GM12878 (cell line): ENCODE measurements at regions not wholly inside any gene's neighbourhood (a gene's known extent, or its start where the extent isn't known, plus 50 kb on each side); places are given as distances from the start of the nearest gene placed in this dataset.

Experiments used
- ATAC-seq: fragments of 200-7000 bp; cut with Tn5 transposase; 3 replicates; pipeline ENCODE4 v1.9.1; 2020; ENCODE audit warnings: mild to moderate bottlenecking, moderate library complexity
- BruUV-seq: library from RNA; stranded (reverse); fragments of 400-500 nt; replicated peaks from 2 replicates; lab custom pipeline; 2021; lab: Mats Ljungman, UMichigan
- CTCF ChIA-PET: fragments of 300-600 bp; sonication (Branson Sonifier 250); formaldehyde crosslinking; extraction: SDS; loops from one replicate; lab custom pipeline; 2021; ENCODE audit warnings: inconsistent platforms; lab: Yijun Ruan, JAX
- POLR2A ChIA-PET: fragments of 350-600 bp; formaldehyde crosslinking; extraction: SDS; loops from one replicate; lab custom pipeline; 2021; ENCODE audit warnings: inconsistent platforms; lab: Charles Lee
- RAD21 ChIA-PET: fragments of 300-600 bp; sonication (Branson Sonifier 250); formaldehyde crosslinking; loops from one replicate; lab custom pipeline; 2023; ENCODE audit warnings: antibody characterized with exemption; ENCODE audit not compliant: unreplicated experiment; lab: Charles Lee
- SMC1A ChIA-PET: fragments of 300-600 bp; sonication (Branson Sonifier 250); formaldehyde crosslinking; loops from one replicate; lab custom pipeline; 2023; ENCODE audit not compliant: unreplicated experiment, uncharacterized antibody; lab: Charles Lee
- DNase-seq: peaks from one replicate; pipeline ENCODE4 v3.0.0-alpha.2; 2011; ENCODE audit warnings: low read depth, low spot score
- FAIRE-seq: peaks from 3 replicates; lab custom pipeline; 2011; peaks lifted over from hg19 to GRCh38; lab: Jason Lieb, UNC
- H2AFZ ChIP-seq: 2 replicates; pipeline ENCODE4 v1.6.0; 2011; ENCODE audit warnings: low read depth, low read length, control low read depth; ENCODE audit not compliant: control insufficient read depth
- H3K27ac ChIP-seq: 2 replicates; pipeline ENCODE4 v1.5.1; 2011; ENCODE audit warnings: control low read depth; ENCODE audit not compliant: control insufficient read depth, insufficient read depth
- H3K27me3 ChIP-seq, 2 experiments: replicated peaks in 1 of 2; 2 replicates each; pipeline versions ENCODE4 v1.6.0 to v1.6.1; 2011; ENCODE audit warnings: low read length in 1 of 2; ENCODE audit not compliant: control insufficient read depth in 2 of 2, insufficient read depth in 2 of 2
- H3K36me3 ChIP-seq, 2 experiments: 2 replicates each; pipeline ENCODE4 v1.5.1; 2011; ENCODE audit warnings: low read length in 1 of 2; ENCODE audit not compliant: control insufficient read depth in 2 of 2, insufficient read depth in 2 of 2
- H3K4me1 ChIP-seq: 2 replicates; pipeline ENCODE4 v1.6.1; 2011; ENCODE audit warnings: mild to moderate bottlenecking, low read length, moderate library complexity, mixed read lengths; ENCODE audit not compliant: control insufficient read depth, insufficient read depth
- H3K4me2 ChIP-seq: 2 replicates; pipeline ENCODE4 v1.6.0; 2011; ENCODE audit warnings: control low read depth; ENCODE audit not compliant: control insufficient read depth, insufficient read depth
- H3K4me3 ChIP-seq: fragments of 200-600 bp; sonication (generic); 2 replicates; pipeline ENCODE4 v1.5.1; 2016
- H3K79me2 ChIP-seq: 2 replicates; pipeline ENCODE4 v1.6.0; 2011; ENCODE audit warnings: low read length; ENCODE audit not compliant: control insufficient read depth, insufficient read depth
- H3K9ac ChIP-seq: 2 replicates; pipeline ENCODE4 v1.8.0; 2011; ENCODE audit warnings: low read length, control low read depth, mixed read lengths; ENCODE audit not compliant: control insufficient read depth, insufficient read depth
- H3K9me3 ChIP-seq: replicated peaks from 3 replicates; pipeline ENCODE4 v1.5.1; 2011; ENCODE audit warnings: mild to moderate bottlenecking, low read length; ENCODE audit not compliant: control insufficient read depth, insufficient read depth
- H4K20me1 ChIP-seq: 2 replicates; pipeline ENCODE4 v1.6.0; 2011; ENCODE audit not compliant: control insufficient read depth, insufficient read depth
- CREB1 ChIP-seq: IDR thresholded peaks from 2 replicates; pipeline ENCODE4 v1.6.1; 2012; ENCODE audit warnings: low read depth, mild to moderate bottlenecking, inconsistent platforms
- ETV6 ChIP-seq, 2 experiments: fragments of 450-650 bp in 1 of 2; IDR thresholded peaks in 1 of 2; conservative IDR thresholded peaks in 1 of 2; 2 replicates each; pipeline ENCODE4 v1.6.1; 2014; ENCODE audit warnings: antibody characterized with exemption in 1 of 2, borderline replicate concordance in 1 of 2, low read depth in 1 of 2, mild to moderate bottlenecking in 1 of 2, moderate library complexity in 1 of 2
- EZH2 ChIP-seq: IDR thresholded peaks from 2 replicates; pipeline ENCODE4 v1.6.1; 2012; ENCODE audit warnings: low read depth, mild to moderate bottlenecking, control low read depth, inconsistent platforms, low read length, borderline replicate concordance; ENCODE audit not compliant: control insufficient read depth
- HCFC1 ChIP-seq: fragments of 150-350 bp; IDR thresholded peaks from 2 replicates; pipeline ENCODE4 v1.6.1; 2014; ENCODE audit warnings: low read length
- KDM1A ChIP-seq: fragments of 200-600 bp; sonication (generic); IDR thresholded peaks from 2 replicates; pipeline ENCODE4 v1.6.1; 2016; ENCODE audit warnings: borderline replicate concordance
- MYB ChIP-seq: fragments of 150-350 bp; IDR thresholded peaks from 2 replicates; pipeline ENCODE4 v1.6.1; 2014; ENCODE audit warnings: mild to moderate bottlenecking, low read depth, low read length, borderline replicate concordance
- PRDM15 ChIP-seq: fragments of 450-650 bp; formaldehyde crosslinking; IDR thresholded peaks from 2 replicates; pipeline ENCODE4 v1.4.0; 2020; ENCODE audit warnings: mild to moderate bottlenecking, moderate library complexity
- RB1 ChIP-seq: fragments of 450-650 bp; formaldehyde crosslinking; IDR thresholded peaks from 2 replicates; pipeline ENCODE4 v1.6.1; 2017; ENCODE audit warnings: mild to moderate bottlenecking, borderline replicate concordance
- RCOR1 ChIP-seq: conservative IDR thresholded peaks from 2 replicates; pipeline ENCODE4 v1.6.1; 2012; ENCODE audit warnings: low read depth, low read length, improper control_type of control experiment
- RUNX3 ChIP-seq: IDR thresholded peaks from 2 replicates; pipeline ENCODE4 v1.6.1; 2012; ENCODE audit warnings: low read length, inconsistent platforms
- TAF1 ChIP-seq: IDR thresholded peaks from 2 replicates; pipeline ENCODE4 v1.6.1; 2011; ENCODE audit warnings: mild to moderate bottlenecking, low read depth, low read length, borderline replicate concordance
- ZNF274 ChIP-seq: IDR thresholded peaks from one replicate; pipeline ENCODE4 v1.8.0; 2011; ENCODE audit not compliant: insufficient read length, insufficient read depth
- ZSCAN29 ChIP-seq: fragments of 450-650 bp; IDR thresholded peaks from 2 replicates; pipeline ENCODE4 v1.6.1; 2017; ENCODE audit warnings: mild to moderate bottlenecking, moderate library complexity
- WGBS: methylation state at CpG from one replicate; pipeline ENCODE4 v1.1.6; 2016; ENCODE audit warnings: low lambda C conversion rate; ENCODE audit not compliant: insufficient replicate concordance, insufficient coverage; ENCODE audit errors: missing lambda C conversion rate; 5-methylcytosine and 5-hydroxymethylcytosine counted together
- in situ Hi-C: fragments of 300-500 bp; cut with MboI; formaldehyde crosslinking; loops from 9 replicates; pipeline ENCODE4 v1.14.3; 2018; ENCODE audit warnings: mixed read lengths
- intact Hi-C: fragments of 100-400 bp; cut with micrococcal nuclease; formaldehyde crosslinking; loops from one replicate; pipeline ENCODE4 v1.14.2; 2022; ENCODE audit not compliant: unreplicated experiment
- TF ChIP-seq, protein P1 (sequence below): IDR thresholded peaks from 2 replicates; pipeline ENCODE4 v1.6.1; 2012; ENCODE audit warnings: low read depth, low read length, improper control_type of control experiment
- TF ChIP-seq, protein P2 (sequence below): fragments of 450-650 bp; IDR thresholded peaks from 2 replicates; pipeline ENCODE4 v1.6.1; 2017; ENCODE audit warnings: mild to moderate bottlenecking, low read depth, inconsistent platforms; ENCODE audit not compliant: poor library complexity, severe bottlenecking

GRCh38 chr3:40613306-40613705 is 88.5 kb downstream of the ZNF621 start (continued):
- TF ChIP-seq KDM1A = no peak
- TF ChIP-seq, protein P1, sequence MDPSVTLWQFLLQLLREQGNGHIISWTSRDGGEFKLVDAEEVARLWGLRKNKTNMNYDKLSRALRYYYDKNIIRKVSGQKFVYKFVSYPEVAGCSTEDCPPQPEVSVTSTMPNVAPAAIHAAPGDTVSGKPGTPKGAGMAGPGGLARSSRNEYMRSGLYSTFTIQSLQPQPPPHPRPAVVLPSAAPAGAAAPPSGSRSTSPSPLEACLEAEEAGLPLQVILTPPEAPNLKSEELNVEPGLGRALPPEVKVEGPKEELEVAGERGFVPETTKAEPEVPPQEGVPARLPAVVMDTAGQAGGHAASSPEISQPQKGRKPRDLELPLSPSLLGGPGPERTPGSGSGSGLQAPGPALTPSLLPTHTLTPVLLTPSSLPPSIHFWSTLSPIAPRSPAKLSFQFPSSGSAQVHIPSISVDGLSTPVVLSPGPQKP = no peak

- ATAC-seq (no peak), FAIRE-seq (no peak), DNase-seq (no peak)
- no peaks in the 10 kb centered on the region for H3K79me2 ChIP-seq
- no TSS peak for BruUV-seq
- no peak overlapping the region for H2AFZ ChIP-seq
- H3K9me3 ChIP-seq = no peaks in the 10 kb centered on the region
- RAD21 ChIA-PET = no interaction called here
- H3K27ac ChIP-seq = no peak overlapping the region
- POLR2A ChIA-PET = no interaction called here
- in situ Hi-C loops (no loop called here), intact Hi-C loops (no loop called here)
- WGBS = 40% methylated on average over 33 of the region's 33 CpGs
- H4K20me1 ChIP-seq = no peaks in the 10 kb centered on the region
- peaks cover 0 to 5% of the 10 kb centered on the region in 2 experiments; a peak in 3 of 4 replicates for H3K27me3 ChIP-seq
- H3K4me1 ChIP-seq = no peaks in the 10 kb centered on the region
- no peak overlapping the region for H3K9ac ChIP-seq
- no peak overlapping the region for H3K4me2 ChIP-seq
- H3K36me3 ChIP-seq = no peaks in the 10 kb centered on the region
- SMC1A ChIA-PET = interaction anchor here (0.9 kb wide), 1 partner anchor 10 kb away, joined by 3 read pairs; no protein-coding TSS in a partner anchor
- no peak overlapping the region for H3K4me3 ChIP-seq
- CTCF ChIA-PET = interaction anchor here (1.1 kb wide), 1 partner anchor 29 kb away, joined by 3 read pairs; no protein-coding TSS in a partner anchor
- TF ChIP-seq EZH2 (no peak), ZNF274 (no peak), ZSCAN29 (no peak), CREB1 (no peak), TAF1 (no peak), RCOR1 (no peak), PRDM15 (CRISPR knock-in tag) (no peak), MYB (no peak), ETV6 (conservative IDR thresholded peaks at IDR 0.05 in 1 of 2, IDR thresholded peaks at IDR 0.05 in 1 of 2; ENCODE audit: borderline replicate concordance in 1 of 2, low read depth in 1 of 2) (no peak), RB1 (no peak), HCFC1 (no peak), RUNX3 (no peak)
- TF ChIP-seq, protein P2, sequence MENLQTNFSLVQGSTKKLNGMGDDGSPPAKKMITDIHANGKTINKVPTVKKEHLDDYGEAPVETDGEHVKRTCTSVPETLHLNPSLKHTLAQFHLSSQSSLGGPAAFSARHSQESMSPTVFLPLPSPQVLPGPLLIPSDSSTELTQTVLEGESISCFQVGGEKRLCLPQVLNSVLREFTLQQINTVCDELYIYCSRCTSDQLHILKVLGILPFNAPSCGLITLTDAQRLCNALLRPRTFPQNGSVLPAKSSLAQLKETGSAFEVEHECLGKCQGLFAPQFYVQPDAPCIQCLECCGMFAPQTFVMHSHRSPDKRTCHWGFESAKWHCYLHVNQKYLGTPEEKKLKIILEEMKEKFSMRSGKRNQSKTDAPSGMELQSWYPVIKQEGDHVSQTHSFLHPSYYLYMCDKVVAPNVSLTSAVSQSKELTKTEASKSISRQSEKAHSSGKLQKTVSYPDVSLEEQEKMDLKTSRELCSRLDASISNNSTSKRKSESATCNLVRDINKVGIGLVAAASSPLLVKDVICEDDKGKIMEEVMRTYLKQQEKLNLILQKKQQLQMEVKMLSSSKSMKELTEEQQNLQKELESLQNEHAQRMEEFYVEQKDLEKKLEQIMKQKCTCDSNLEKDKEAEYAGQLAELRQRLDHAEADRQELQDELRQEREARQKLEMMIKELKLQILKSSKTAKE = no peak
Observed at GRCh38 chr3:40615110-40615915, 90.6 kb downstream of the ZNF621 start.
